Umbilical cord (tissue), 1 donor: ENCODE measurements at regions not wholly inside any gene's neighbourhood (a gene's known extent, or its start where the extent isn't known, plus 50 kb on each side); places are given as distances from the start of the nearest gene placed in this dataset.
"Not testable (repeated sequence)": the region's sequence is repeated elsewhere in the genome, so short reads cannot be mapped to it uniquely, and the experiment has no call there.

ENCODE experiments used
- DNase-seq: peaks from one replicate; pipeline ENCODE4 v3.0.0-alpha.2; 2015; ENCODE audit warnings: low spot score

- DNase-seq: no peak
Observed at GRCh38 chr4:174010547-174010946, 272.9 kb downstream of the FBXO8 start.

- peak; percentile 66 for DNase-seq
Observed at GRCh38 chr4:174009686-174010451, 273.6 kb downstream of the FBXO8 start.

DNA sequence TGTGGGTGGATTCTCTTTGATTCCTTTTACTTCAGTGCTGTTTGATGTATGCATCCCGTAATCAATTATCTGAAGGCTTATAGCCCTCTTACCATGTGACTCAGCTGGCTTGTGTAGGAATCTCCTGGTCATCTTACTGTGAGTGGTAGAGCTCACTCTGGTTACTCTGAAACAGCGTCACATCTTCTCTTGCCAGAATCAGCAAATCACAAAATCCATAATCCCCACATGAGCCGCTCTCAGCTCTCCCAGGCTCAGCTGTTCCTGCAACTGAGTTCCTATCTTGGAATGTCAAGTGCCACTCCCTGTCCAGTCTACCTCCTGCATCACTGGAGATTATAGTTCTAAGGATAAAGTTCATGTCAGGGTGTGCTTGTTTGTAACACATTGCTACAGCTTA is 278.0 kb downstream of the FBXO8 start:
- peak; percentile 99 for DNase-seq

- no peak for DNase-seq
Observed at GRCh38 chr4:173998471-173999144, 284.9 kb downstream of the FBXO8 start.

DNA sequence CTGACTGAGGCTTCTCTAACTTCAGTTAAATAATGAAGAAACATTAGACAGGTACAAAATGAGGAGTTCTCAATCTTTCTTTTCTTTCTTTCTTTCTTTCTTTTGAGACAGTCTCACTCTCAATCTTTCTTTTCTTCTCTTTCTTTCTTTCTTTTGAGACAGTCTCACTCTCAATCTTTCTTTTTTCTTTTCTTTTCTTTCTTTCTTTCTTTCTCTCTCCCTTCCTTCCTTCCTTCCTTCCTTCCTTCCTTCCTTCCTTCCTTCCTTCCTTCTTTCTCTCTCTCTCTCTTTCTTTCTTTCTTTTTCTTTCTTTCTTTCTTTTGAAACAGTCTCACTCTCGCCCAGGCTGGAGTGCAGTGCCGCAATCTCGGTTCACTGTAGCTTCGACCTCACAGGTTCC is 287.7 kb downstream of the FBXO8 start:
- DNase-seq: not testable (repeated sequence)

- peak; percentile 58 for DNase-seq
Observed at GRCh38 chr4:173991814-173992213, 291.7 kb downstream of the FBXO8 start.

DNA sequence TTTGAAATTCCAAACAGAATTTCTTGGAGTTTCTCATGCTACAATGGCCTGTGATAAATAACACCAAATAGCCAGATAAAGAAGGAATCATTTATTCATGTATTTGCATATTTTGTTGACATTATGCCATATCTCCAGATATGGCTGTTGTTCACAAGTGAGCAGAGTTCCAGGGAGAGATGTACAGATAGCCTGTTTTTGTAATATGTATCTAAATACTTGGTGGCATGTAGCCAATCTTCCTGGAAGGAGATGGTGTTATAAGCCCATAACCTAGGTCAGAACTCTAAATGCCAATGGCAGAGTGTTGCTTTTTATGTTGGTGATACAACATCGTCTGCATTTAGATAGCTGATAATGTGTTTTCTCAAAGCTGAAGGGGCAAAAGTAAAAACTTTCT is 292.2 kb downstream of the FBXO8 start:
- DNase-seq: peak; percentile 67

- peak; percentile 89 for DNase-seq
Observed at GRCh38 chr4:173990869-173991210, 292.6 kb downstream of the FBXO8 start.

- peak; percentile 79 for DNase-seq
Observed at GRCh38 chr4:173990126-173990868, 293.2 kb downstream of the FBXO8 start.

DNA sequence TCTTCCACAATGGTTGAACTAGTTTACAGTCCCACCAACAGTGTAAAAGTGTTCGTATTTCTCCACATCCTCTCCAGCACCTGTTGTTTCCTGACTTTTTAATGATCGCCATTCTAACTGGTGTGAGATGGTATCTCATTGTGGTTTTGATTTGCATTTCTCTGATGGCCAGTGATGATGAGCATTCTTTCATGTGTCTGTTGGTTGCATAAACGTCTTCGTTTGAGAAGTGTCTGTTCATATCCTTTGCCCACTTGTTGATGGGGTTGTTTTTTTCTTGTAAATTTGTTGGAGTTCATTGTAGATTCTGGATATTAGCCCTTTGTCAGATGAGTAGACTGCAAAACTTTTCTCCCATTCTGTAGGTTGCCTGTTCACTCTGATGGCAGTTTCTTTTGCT is 319.9 kb downstream of the FBXO8 start:
- not testable (repeated sequence) for DNase-seq

GRCh38 chr4:173960398-173960797 is 323.1 kb downstream of the FBXO8 start:
- DNase-seq: no peak

- DNase-seq: no peak
Observed at GRCh38 chr4:173958445-173958844, 325.0 kb downstream of the FBXO8 start.

DNA sequence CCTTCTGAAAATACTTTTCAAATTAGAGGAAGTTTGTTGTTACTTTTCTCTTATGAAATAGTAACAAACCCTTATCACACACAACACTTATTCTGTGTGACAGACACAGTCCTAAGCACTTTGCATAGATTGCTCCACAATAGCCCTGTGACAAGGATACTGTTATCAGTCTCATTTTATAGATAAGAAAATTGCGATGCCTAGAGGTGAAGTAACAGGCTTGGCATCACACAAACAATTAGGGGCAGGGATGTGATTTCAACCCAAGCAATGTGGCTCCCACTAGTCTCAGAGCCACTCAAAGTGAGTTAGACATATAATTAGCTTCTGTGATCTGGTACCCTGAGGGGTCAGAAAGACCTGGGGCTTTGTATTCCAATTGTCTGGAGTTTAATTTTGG is 339.9 kb downstream of the FBXO8 start:
- DNase-seq: no peak

DNA sequence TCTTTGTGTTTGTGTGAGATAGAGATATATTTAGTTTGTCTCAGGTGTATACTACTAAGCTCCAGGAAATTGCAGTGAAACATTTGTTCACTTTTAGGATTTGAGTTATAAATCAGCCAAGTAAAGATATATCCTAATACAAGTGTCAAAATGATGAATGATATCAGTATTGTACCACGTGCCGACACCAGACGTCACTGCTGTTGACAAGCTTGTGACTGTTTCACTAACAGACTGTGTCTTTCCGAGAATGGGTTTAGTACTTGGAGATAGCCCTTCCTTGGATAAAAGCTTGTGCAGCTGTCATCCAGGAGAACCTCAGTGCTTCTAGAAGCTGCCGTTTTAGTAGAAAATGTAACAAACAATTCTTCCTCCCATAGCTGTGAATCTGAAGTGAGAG is 343.3 kb downstream of the FBXO8 start:
- DNase-seq: no peak

DNA sequence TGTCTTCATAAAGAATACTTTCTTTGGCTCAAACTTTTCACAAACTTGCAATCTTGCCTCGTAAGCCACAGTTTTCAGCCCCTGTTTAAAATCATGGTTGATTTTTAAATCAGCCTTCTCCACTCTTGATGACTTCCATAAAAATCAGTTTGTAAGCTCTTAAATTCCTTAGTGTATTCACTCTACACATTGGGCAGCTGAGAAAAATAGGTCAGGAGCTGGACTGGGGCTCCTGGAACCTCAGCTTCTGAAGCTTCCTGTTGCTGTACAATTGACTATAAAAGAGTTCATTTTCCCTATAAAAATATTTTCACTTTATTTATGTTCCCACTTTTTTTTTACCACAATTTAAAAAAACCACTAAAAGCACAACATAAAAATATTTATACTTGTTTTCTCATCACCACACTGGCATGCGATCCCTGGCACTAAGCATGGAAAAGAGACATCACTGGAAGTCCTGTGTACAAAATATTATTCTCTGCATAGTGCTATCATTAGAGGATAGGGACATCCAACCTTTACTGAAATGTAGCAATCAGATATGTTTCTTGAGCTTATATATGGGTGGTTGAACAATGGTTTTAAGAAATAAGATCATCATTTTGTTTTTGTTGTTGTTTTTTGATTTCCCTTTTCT is 345.7 kb downstream of the FBXO8 start:
- peak; percentile 58 for DNase-seq

DNA sequence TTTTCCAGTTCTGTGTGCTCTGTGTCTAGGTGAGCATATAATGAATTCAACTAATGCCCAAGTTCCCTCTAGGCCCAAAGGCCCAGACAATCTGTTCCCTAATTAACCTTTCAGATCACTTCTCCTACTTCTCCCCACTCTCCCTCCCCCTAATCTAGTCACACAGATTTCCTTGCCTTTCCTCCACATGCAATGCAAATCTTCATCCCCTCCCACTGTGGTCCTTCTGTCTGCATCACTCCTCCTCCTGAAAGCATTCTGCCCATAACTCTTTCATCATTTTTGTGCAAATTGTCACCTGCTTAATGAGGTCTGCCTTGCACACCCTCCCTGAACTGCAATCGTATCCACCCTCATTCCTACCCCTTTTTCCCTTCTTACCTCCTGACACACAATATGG is 346.6 kb downstream of the FBXO8 start:
- DNase-seq: no peak

DNA sequence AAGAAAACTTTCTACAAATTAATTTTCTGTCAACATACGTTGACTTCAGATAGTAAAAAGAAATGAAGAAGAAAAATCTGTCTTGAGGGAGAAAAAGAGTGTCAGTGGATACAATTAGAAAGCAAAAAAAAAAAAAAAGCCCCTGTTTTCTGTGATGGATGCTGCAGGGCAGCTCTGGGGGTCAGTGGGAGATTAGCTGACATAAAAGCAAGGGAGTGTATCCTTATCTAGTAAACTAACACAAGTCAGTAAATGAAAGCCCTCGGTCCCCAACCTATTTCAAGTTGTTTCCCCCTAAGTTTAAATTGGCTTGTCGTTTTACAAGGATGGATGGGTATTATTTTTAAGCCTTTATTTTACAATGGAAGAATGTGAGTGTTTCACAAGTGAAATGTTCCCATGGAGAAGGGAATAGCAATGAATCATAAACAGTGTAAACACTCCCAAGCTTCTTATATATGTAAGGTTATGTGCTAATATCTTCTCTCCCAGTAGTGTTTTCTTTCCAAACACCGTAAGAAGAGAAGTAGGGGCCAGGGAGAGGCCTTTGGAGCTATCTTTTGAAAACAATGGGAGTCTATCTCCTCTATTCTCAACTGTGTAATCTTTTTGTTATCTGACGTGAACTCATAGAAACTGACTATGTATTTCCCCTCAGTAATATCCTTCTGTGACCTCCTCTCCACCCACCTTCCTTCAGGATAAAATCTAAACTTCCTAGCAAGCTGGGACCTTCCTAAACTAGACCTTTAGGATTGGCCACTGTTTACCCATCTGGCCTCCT is 347.7 kb downstream of the FBXO8 start:
- peak; percentile 74 for DNase-seq

DNA sequence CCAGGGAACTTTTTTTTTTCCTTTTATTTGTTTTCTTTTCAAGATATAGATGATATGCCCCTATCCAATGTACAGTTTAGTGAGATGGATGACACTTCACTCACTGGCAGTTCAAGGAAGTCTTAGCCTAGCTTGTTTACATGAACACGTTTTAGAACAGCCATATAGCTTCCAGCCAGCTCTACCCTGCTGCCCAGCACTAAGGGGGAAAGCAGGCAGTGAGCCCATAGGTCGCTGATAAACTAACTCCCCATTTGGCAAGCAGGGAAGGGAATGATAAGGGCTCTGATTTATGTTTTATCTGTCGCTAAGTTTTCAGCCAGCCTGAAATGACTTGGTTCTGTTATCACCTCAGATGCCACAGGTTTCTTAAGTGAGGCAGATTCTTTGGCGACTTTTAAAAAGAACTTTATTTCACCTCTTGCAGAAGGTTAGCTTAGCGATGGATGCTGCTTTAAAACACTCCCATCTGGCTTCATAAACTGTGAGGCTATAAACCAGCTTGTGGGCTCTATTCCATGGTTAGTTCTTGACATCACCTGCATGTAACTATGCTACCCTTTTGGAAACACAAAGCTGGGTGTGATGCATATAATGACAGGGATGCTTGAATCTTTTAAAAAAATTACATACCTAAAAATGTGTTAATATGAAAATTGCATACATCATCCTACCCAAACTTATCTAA is 348.4 kb downstream of the FBXO8 start:
- peak; percentile 69 for DNase-seq

DNA sequence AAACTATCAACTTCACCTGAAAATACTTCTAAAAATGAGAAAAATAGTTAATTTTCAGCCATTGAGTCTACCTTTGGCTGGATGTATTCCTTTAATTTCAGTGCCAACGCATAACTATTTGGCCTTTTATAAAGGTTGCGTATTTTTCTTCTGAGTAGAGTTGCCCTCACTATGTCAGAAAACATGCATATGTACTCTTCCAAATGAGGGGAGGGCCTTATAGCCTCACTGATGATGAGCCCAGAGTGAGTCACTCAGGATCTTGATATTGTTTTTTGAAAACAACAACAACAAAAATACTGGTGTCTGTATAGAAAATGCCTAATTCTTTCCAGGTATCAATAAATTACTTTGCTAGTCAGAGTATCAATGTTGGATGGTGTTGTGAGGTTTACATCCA is 349.3 kb downstream of the FBXO8 start:
- no peak for DNase-seq

GRCh38 chr4:173932701-173933100 is 350.8 kb downstream of the FBXO8 start:
- DNase-seq: no peak
